Panc1 (cell line): ENCODE measurements at regions not wholly inside any gene's neighbourhood (a gene's known extent, or its start where the extent isn't known, plus 50 kb on each side); places are given as distances from the start of the nearest gene placed in this dataset.

Source experiments
- ATAC-seq: fragments of 200-7000 bp; cut with Tn5 transposase; 2 replicates; pipeline ENCODE4 v1.9.1; 2020; ENCODE audit warnings: mild to moderate bottlenecking, moderate library complexity
- BruUV-seq: library from RNA; stranded (reverse); fragments of 400-500 nt; replicated peaks from 2 replicates; lab custom pipeline; 2021; lab: Mats Ljungman, UMichigan
- CTCF ChIA-PET: fragments of 300-600 bp; sonication (Branson Sonifier 250); formaldehyde crosslinking; loops from one replicate; lab custom pipeline; 2022; ENCODE audit warnings: antibody characterized with exemption; lab: Charles Lee
- POLR2A ChIA-PET: fragments of 300-600 bp; sonication (Branson Sonifier 250); formaldehyde crosslinking; loops from one replicate; lab custom pipeline; 2022; ENCODE audit warnings: antibody characterized with exemption; lab: Charles Lee
- DNase-seq: peaks from one replicate; pipeline ENCODE4 v3.0.0-alpha.2; 2010; ENCODE audit warnings: low read depth, low spot score
- H3K27ac ChIP-seq: 2 replicates; pipeline ENCODE4 v1.5.1; 2011; ENCODE audit warnings: mild to moderate bottlenecking, low read length, inconsistent platforms
- H3K27me3 ChIP-seq: fragments of 200-500 bp; sonication (Bioruptor generic); 2 replicates; pipeline ENCODE4 v1.6.0; 2014; ENCODE audit warnings: low read length, inconsistent platforms; ENCODE audit not compliant: control insufficient read depth, insufficient read depth
- H3K36me3 ChIP-seq: fragments of 200-500 bp; sonication (Bioruptor generic); 2 replicates; pipeline ENCODE4 v1.5.1; 2014; ENCODE audit warnings: inconsistent platforms, mild to moderate bottlenecking, low read length, moderate library complexity; ENCODE audit not compliant: control insufficient read depth, insufficient read depth
- H3K4me1 ChIP-seq: 2 replicates; pipeline ENCODE4 v1.5.1; 2011; ENCODE audit warnings: inconsistent platforms, mild to moderate bottlenecking, low read length, moderate library complexity; ENCODE audit not compliant: control insufficient read depth, insufficient read depth
- H3K4me3 ChIP-seq, 2 experiments: 2 replicates each; pipeline ENCODE4 v1.5.1; 2011 to 2012; ENCODE audit warnings: low read depth in 2 of 2, low read length in 2 of 2, mild to moderate bottlenecking in 2 of 2, inconsistent platforms in 1 of 2, moderate library complexity in 1 of 2
- H3K9me3 ChIP-seq: fragments of 200-500 bp; sonication (Bioruptor generic); 2 replicates; pipeline ENCODE4 v1.5.1; 2014; ENCODE audit warnings: low read depth, mild to moderate bottlenecking, inconsistent platforms, low read length, moderate library complexity; ENCODE audit not compliant: control insufficient read depth, insufficient read depth
- CTCF ChIP-seq: fragments of 450-650 bp; IDR thresholded peaks from 2 replicates; pipeline ENCODE4 v1.5.1; 2017; ENCODE audit warnings: mild to moderate bottlenecking
- POLR2AphosphoS5 ChIP-seq: IDR thresholded peaks from 2 replicates; pipeline ENCODE4 v1.6.1; 2012; ENCODE audit warnings: mild to moderate bottlenecking, low read depth, low read length, moderate library complexity
- SIN3A ChIP-seq: IDR thresholded peaks from 2 replicates; pipeline ENCODE4 v1.6.1; 2012; ENCODE audit warnings: low read depth, mild to moderate bottlenecking, low read length, moderate library complexity, borderline replicate concordance; ENCODE audit not compliant: insufficient read depth
- TCF7L2 ChIP-seq: IDR thresholded peaks from 2 replicates; pipeline ENCODE4 v1.6.1; 2011; ENCODE audit warnings: mild to moderate bottlenecking, low read depth, low read length, inconsistent platforms
- in situ Hi-C: cut with HindIII; loops from 2 replicates; pipeline ENCODE4 v1.10.0; 2016; ENCODE audit warnings: low sequenced_read_pairs, low pct_unique_long_range_greater_than_20kb
- intact Hi-C: fragments of 100-400 bp; cut with micrococcal nuclease; formaldehyde crosslinking; loops from one replicate; pipeline ENCODE4 v1.10.0; 2022; ENCODE audit not compliant: unreplicated experiment
- TF ChIP-seq, protein P1 (sequence below), 2 experiments: IDR thresholded peaks; 2 replicates each; pipeline ENCODE4 v1.6.1; 2011 to 2012; ENCODE audit warnings: low read depth in 2 of 2, control low read depth in 1 of 2, low read length in 1 of 2, mild to moderate bottlenecking in 1 of 2, moderate library complexity in 1 of 2; ENCODE audit not compliant: insufficient read depth in 1 of 2

GRCh38 chr4:104728380-104729122 lies 233.9 kb upstream of the CXXC4 start:
- no peak overlapping the region for H3K4me3 ChIP-seq
- POLR2A ChIA-PET, result no interaction called here
- CTCF ChIA-PET, result no interaction called here
- DNase-seq (peak; percentile 79), ATAC-seq (peak; percentile 99)
- in situ Hi-C loops (no loop called here), intact Hi-C loops (no loop called here)
- no peaks in the 10 kb centered on the region for H3K27me3 ChIP-seq
- H3K27ac ChIP-seq, result no peak overlapping the region
- H3K9me3 ChIP-seq, result no peaks in the 10 kb centered on the region
- H3K4me1 ChIP-seq, result no peaks in the 10 kb centered on the region
- TF ChIP-seq CTCF (no peak), POLR2AphosphoS5 (peak; percentile 33; the same call in 1 of the 2 replicates), SIN3A (no peak), TCF7L2 (0 out of 2 replicates have a peak, but pooled peaks have one; percentile 38)
- TF ChIP-seq, protein P1, sequence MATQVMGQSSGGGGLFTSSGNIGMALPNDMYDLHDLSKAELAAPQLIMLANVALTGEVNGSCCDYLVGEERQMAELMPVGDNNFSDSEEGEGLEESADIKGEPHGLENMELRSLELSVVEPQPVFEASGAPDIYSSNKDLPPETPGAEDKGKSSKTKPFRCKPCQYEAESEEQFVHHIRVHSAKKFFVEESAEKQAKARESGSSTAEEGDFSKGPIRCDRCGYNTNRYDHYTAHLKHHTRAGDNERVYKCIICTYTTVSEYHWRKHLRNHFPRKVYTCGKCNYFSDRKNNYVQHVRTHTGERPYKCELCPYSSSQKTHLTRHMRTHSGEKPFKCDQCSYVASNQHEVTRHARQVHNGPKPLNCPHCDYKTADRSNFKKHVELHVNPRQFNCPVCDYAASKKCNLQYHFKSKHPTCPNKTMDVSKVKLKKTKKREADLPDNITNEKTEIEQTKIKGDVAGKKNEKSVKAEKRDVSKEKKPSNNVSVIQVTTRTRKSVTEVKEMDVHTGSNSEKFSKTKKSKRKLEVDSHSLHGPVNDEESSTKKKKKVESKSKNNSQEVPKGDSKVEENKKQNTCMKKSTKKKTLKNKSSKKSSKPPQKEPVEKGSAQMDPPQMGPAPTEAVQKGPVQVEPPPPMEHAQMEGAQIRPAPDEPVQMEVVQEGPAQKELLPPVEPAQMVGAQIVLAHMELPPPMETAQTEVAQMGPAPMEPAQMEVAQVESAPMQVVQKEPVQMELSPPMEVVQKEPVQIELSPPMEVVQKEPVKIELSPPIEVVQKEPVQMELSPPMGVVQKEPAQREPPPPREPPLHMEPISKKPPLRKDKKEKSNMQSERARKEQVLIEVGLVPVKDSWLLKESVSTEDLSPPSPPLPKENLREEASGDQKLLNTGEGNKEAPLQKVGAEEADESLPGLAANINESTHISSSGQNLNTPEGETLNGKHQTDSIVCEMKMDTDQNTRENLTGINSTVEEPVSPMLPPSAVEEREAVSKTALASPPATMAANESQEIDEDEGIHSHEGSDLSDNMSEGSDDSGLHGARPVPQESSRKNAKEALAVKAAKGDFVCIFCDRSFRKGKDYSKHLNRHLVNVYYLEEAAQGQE (IDR thresholded peaks at IDR 0.05; ENCODE audit: insufficient read depth in 1 of 2, low read depth in 2 of 2, low read length in 1 of 2), result no peak
- H3K36me3 ChIP-seq, result no peaks in the 10 kb centered on the region
- BruUV-seq, result no TSS peak

DNA sequence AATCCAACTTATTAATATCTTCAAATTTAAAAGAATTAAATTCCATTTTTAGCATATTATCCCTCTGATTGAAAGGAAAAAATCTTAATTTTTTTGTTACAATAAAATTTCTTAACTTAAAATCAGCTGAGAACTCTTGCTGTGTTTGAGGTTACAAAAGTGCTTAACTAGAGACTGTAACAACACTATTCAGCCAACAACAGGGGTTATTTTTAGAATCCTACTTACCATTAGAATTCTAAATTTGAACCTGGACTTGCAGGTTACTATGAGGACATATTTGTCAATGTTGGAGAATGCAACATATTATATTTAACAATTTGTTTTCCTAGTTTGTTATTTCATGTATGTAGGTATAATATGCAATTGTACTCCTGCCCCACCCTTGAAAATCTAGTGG lies 238.1 kb upstream of the CXXC4 start:
- Histone ChIP-seq H3K9me3 (no peaks in the 10 kb centered on the region), H3K36me3 (no peaks in the 10 kb centered on the region), H3K4me1 (no peaks in the 10 kb centered on the region), H3K4me3 (no peak overlapping the region), H3K27ac (no peak overlapping the region), H3K27me3 (no peaks in the 10 kb centered on the region)
- POLR2A ChIA-PET, result no interaction called here
- in situ Hi-C loops (no loop called here), intact Hi-C loops (no loop called here)
- TF ChIP-seq TCF7L2, result no peak
- TF ChIP-seq, protein P1 (IDR thresholded peaks at IDR 0.05; ENCODE audit: insufficient read depth in 1 of 2, low read depth in 2 of 2, low read length in 1 of 2), result no peak
- TF ChIP-seq CTCF, result no peak
- no peak for TF ChIP-seq SIN3A
- TF ChIP-seq POLR2AphosphoS5, result no peak
- CTCF ChIA-PET, result no interaction called here
- ATAC-seq (no peak), DNase-seq (no peak)
- BruUV-seq, result no TSS peak
